GM23248 (cell line): ENCODE measurements at regions not wholly inside any gene's neighbourhood (a gene's known extent, or its start where the extent isn't known, plus 50 kb on each side); places are given as distances from the start of the nearest gene placed in this dataset.

ENCODE experiments used
- EZH2 ChIP-seq: fragments of 200-600 bp; sonication (generic); IDR thresholded peaks from 2 replicates; pipeline ENCODE4 v1.6.1; 2018; ENCODE audit warnings: antibody characterized with exemption, mild to moderate bottlenecking; ENCODE audit not compliant: insufficient read depth, poor library complexity, severe bottlenecking
- EZH2phosphoT487 ChIP-seq: fragments of 200-600 bp; sonication (generic); IDR thresholded peaks from 2 replicates; pipeline ENCODE4 v1.6.1; 2018; ENCODE audit warnings: antibody characterized with exemption, moderate library complexity, mild to moderate bottlenecking, low read depth; ENCODE audit not compliant: insufficient read depth

GRCh38 chr1:214116258-214116657 lies 128.5 kb downstream of the PROX1 start:
- no peak for TF ChIP-seq EZH2
- no peak for TF ChIP-seq EZH2phosphoT487
